Coronary artery (tissue), 2 donors: ENCODE measurements at regions not wholly inside any gene's neighbourhood (a gene's known extent, or its start where the extent isn't known, plus 50 kb on each side); places are given as distances from the start of the nearest gene placed in this dataset.

Source experiments
- DNase-seq: peaks from one replicate; pipeline ENCODE4 v3.0.0-alpha.2; 2017; ENCODE audit warnings: low spot score
- H3K27ac ChIP-seq, 2 donors: fragments of 200-600 bp; sonication (generic); one replicate each; pipeline ENCODE4 v1.5.1; 2016 to 2019
- H3K4me3 ChIP-seq: fragments of 200-600 bp; sonication (generic); 2 replicates; pipeline ENCODE4 v1.5.1; 2016; ENCODE audit warnings: mild to moderate bottlenecking, moderate library complexity
- TF ChIP-seq, protein P1 (sequence below): fragments of 200-600 bp; sonication (generic); IDR thresholded peaks from one replicate; pipeline ENCODE4 v1.5.1; 2019; ENCODE audit warnings: antibody characterized with exemption

DNA sequence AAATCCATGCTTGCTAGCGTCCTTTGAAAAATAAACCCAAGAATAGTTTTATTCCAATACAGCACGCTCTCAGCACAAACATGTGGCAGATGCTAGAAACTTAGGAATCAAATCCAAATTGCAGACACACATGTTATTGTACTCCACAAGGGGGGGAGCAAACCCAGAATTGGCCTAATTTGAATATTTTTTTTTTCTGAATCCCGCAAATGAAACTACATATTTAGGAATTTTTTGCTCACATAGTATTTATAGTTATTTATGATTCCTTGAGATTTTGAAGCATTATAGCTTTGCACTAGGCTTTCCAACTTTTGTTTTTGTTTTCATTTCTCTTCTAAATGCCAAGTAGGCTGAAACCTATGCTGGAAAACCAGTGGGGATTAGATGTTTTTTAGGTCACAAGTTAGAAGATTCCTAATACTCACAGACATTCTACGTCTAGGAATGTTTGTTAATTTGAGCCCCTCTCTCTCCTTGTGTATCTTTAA, 59.3 kb upstream of the CDH11 start:
- Histone ChIP-seq H3K4me3 (no peak overlapping the region), H3K27ac (no peak overlapping the region)
- TF ChIP-seq, protein P1, sequence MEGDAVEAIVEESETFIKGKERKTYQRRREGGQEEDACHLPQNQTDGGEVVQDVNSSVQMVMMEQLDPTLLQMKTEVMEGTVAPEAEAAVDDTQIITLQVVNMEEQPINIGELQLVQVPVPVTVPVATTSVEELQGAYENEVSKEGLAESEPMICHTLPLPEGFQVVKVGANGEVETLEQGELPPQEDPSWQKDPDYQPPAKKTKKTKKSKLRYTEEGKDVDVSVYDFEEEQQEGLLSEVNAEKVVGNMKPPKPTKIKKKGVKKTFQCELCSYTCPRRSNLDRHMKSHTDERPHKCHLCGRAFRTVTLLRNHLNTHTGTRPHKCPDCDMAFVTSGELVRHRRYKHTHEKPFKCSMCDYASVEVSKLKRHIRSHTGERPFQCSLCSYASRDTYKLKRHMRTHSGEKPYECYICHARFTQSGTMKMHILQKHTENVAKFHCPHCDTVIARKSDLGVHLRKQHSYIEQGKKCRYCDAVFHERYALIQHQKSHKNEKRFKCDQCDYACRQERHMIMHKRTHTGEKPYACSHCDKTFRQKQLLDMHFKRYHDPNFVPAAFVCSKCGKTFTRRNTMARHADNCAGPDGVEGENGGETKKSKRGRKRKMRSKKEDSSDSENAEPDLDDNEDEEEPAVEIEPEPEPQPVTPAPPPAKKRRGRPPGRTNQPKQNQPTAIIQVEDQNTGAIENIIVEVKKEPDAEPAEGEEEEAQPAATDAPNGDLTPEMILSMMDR, result no peak
- no peak for DNase-seq

DNA sequence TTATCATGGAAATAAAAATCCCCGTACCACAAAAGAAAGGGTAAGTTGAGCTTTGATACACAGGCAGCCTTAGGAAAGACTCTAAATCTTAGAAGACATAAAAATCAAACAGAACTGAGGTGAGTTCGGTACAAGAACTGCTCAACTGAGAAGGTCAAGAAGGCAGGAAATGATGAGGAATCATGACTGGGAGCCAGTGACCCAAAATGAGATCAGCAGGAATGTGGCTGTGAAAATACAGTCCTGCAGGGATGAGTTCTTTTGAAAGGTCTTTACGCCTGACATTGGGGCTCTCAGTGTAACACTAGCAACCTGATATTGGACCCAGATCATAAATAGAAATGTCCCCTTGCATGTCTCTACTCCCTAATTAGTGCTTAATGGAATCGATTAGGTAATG, 56.3 kb upstream of the CDH11 start:
- TF ChIP-seq, protein P1, result no peak
- H3K27ac ChIP-seq, result no peak overlapping the region
- no peak for DNase-seq
- H3K4me3 ChIP-seq, result no peak overlapping the region

DNA sequence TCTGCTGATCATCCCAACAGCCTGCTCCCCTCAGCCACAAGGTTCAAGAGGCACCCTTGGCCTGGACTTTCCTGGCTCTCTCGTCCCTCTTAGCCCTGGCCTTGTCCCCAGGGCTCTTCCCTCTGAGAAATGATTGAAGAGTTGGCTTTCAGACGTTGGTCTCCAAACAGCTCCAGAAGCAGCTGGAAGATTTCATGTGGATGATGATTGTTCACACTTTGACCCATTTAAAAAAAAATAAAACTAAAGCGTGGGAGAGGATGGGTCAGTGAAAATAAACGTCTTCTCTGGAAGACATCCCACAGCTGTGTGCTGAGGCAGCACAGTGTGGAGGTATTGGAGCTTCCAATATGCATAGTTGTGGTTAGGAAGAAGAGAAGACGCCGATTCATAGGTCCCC, 54.7 kb upstream of the CDH11 start:
- H3K27ac ChIP-seq, result no peak overlapping the region
- DNase-seq, result no peak
- TF ChIP-seq, protein P1, result no peak
- no peak overlapping the region for H3K4me3 ChIP-seq

- TF ChIP-seq, protein P1, result no peak
- no peak overlapping the region for H3K27ac ChIP-seq
- no peak overlapping the region for H3K4me3 ChIP-seq
- DNase-seq, result no peak
Measured at GRCh38 chr16:65172356-65172755, 50.5 kb upstream of the CDH11 start.
